NB4 (cell line): ENCODE measurements at regions not wholly inside any gene's neighbourhood (a gene's known extent, or its start where the extent isn't known, plus 50 kb on each side); places are given as distances from the start of the nearest gene placed in this dataset.

ENCODE experiments used
- CTCF ChIP-seq: IDR thresholded peaks from one replicate; pipeline ENCODE4 v1.5.1; 2012; ENCODE audit warnings: low read depth, low read length
- MAX ChIP-seq: IDR thresholded peaks from 2 replicates; pipeline ENCODE4 v1.6.1; 2011; ENCODE audit warnings: low read depth, low read length
- POLR2A ChIP-seq: IDR thresholded peaks from 2 replicates; pipeline ENCODE4 v1.6.1; 2011; ENCODE audit warnings: mild to moderate bottlenecking; ENCODE audit not compliant: insufficient read length; ENCODE audit errors: extremely low read depth

- no peak for TF ChIP-seq CTCF
- no peak for TF ChIP-seq POLR2A
- TF ChIP-seq MAX: no peak
Measured at GRCh38 chr7:93697901-93698300, 123.4 kb upstream of the CALCR start.
